ENCODE measurements at regions not wholly inside any gene's neighbourhood (a gene's known extent, or its start where the extent isn't known, plus 50 kb on each side); places are given as distances from the start of the nearest gene placed in this dataset.

DNA sequence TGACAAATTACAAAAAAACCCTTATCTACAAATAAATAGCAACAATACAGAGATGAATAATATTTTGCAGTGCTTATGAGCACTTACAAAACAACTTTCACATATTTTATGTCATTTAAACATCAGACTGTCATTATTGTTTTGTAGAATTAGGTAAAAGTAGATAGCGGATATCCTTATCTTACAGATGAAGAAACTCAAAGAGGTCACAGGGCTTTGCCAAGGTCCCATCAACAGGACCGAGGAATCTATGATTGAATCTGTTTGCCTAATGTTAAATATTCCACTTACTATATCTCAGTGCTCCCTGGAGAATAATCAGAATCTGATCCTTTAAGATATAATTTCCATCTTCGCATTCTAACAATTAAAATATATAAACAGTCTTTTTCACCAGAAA, 119.0 kb downstream of the GASK1B start:
- TF ChIP-seq, protein P1, sequence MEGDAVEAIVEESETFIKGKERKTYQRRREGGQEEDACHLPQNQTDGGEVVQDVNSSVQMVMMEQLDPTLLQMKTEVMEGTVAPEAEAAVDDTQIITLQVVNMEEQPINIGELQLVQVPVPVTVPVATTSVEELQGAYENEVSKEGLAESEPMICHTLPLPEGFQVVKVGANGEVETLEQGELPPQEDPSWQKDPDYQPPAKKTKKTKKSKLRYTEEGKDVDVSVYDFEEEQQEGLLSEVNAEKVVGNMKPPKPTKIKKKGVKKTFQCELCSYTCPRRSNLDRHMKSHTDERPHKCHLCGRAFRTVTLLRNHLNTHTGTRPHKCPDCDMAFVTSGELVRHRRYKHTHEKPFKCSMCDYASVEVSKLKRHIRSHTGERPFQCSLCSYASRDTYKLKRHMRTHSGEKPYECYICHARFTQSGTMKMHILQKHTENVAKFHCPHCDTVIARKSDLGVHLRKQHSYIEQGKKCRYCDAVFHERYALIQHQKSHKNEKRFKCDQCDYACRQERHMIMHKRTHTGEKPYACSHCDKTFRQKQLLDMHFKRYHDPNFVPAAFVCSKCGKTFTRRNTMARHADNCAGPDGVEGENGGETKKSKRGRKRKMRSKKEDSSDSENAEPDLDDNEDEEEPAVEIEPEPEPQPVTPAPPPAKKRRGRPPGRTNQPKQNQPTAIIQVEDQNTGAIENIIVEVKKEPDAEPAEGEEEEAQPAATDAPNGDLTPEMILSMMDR (IDR thresholded peaks at IDR 0.05 in 4 of 5, conservative IDR thresholded peaks at IDR 0.05 in 1 of 5): no peak
- TF ChIP-seq POLR2A (IDR thresholded peaks at IDR 0.05): no peak
